NOMO-1 treated with dmso at 0.1 percent for 144 hours (cell line): ENCODE measurements at regions not wholly inside any gene's neighbourhood (a gene's known extent, or its start where the extent isn't known, plus 50 kb on each side); places are given as distances from the start of the nearest gene placed in this dataset.
"Not testable (repeated sequence)": the region's sequence is repeated elsewhere in the genome, so short reads cannot be mapped to it uniquely, and the experiment has no call there.

Experiments used
- DNase-seq: peaks from one replicate; lab custom pipeline; 2025; ENCODE audit not compliant: unreplicated experiment; lab: John Stamatoyannopoulos, UW

GRCh38 chr14:50018201-50018932 lies 98.0 kb downstream of the VCPKMT start:
- DNase-seq, result no peak

GRCh38 chr14:50018933-50019210 lies 97.5 kb downstream of the VCPKMT start:
- no peak for DNase-seq

GRCh38 chr14:50020184-50020583 lies 96.2 kb downstream of the VCPKMT start:
- DNase-seq, result no peak

- no peak for DNase-seq
These were observed 95.6 kb downstream of the VCPKMT start for GRCh38 chr14:50020799-50021198.

GRCh38 chr14:50021261-50022031 lies 94.9 kb downstream of the VCPKMT start:
- peak; percentile 61 for DNase-seq

- no peak for DNase-seq
These were observed 93.7 kb downstream of the VCPKMT start for GRCh38 chr14:50022661-50023060.

- no peak for DNase-seq
These were observed 92.5 kb downstream of the VCPKMT start for GRCh38 chr14:50023671-50024490.

- no peak for DNase-seq
These were observed 91.3 kb downstream of the VCPKMT start for GRCh38 chr14:50025073-50025472.

GRCh38 chr14:50025776-50026175 lies 90.6 kb downstream of the VCPKMT start:
- DNase-seq, result no peak

- DNase-seq, result no peak
These were observed 90.0 kb downstream of the VCPKMT start for GRCh38 chr14:50026396-50026795.

- DNase-seq, result no peak
These were observed 88.6 kb downstream of the VCPKMT start for GRCh38 chr14:50027816-50028215.

GRCh38 chr14:50028458-50028857 lies 87.9 kb downstream of the VCPKMT start:
- no peak for DNase-seq

- DNase-seq, result no peak
These were observed 86.3 kb downstream of the VCPKMT start for GRCh38 chr14:50030036-50030435.

- DNase-seq, result not testable (repeated sequence)
These were observed 85.5 kb downstream of the VCPKMT start for GRCh38 chr14:50030911-50031310.

GRCh38 chr14:50031602-50032313 lies 84.6 kb downstream of the VCPKMT start:
- DNase-seq, result no peak

- DNase-seq, result not testable (repeated sequence)
These were observed 83.8 kb downstream of the VCPKMT start for GRCh38 chr14:50032462-50033167.

GRCh38 chr14:50035214-50035613 lies 81.2 kb downstream of the VCPKMT start:
- DNase-seq, result no peak

GRCh38 chr14:50036211-50036610 lies 80.2 kb downstream of the VCPKMT start:
- DNase-seq, result no peak

GRCh38 chr14:50036637-50037036 lies 79.7 kb downstream of the VCPKMT start:
- no peak for DNase-seq

GRCh38 chr14:50037240-50037639 lies 79.1 kb downstream of the VCPKMT start:
- no peak for DNase-seq

GRCh38 chr14:50037852-50038251 lies 78.5 kb downstream of the VCPKMT start:
- no peak for DNase-seq
